ENCODE measurements at regions not wholly inside any gene's neighbourhood (a gene's known extent, or its start where the extent isn't known, plus 50 kb on each side); places are given as distances from the start of the nearest gene placed in this dataset.
"Not testable (repeated sequence)": the region's sequence is repeated elsewhere in the genome, so short reads cannot be mapped to it uniquely, and the experiment has no call there.

- no peaks in the 10 kb centered on the region for H3K27me3 Mint-ChIP-seq (ENCODE audit: low read depth)
- no peak for TF ChIP-seq CTCF (IDR thresholded peaks at IDR 0.05; ENCODE audit: unreplicated experiment)
These were observed 50.8 kb upstream of the ECHDC3 start for GRCh38 chr10:11691319-11691755.

GRCh38 chr10:11689945-11690736 lies 52.0 kb upstream of the ECHDC3 start:
- DNase-seq (ENCODE audit: low spot score in 2 of 2, unreplicated experiment in 2 of 2) = no peak
- no peak for TF ChIP-seq CTCF (IDR thresholded peaks at IDR 0.05; ENCODE audit: unreplicated experiment)
- Mint-ChIP-seq H3K4me1 (peaks cover 36% of the 10 kb centered on the region), H3K36me3 (no peaks in the 10 kb centered on the region), H3K27me3 (ENCODE audit: low read depth) (no peaks in the 10 kb centered on the region), H3K27ac (no peak overlapping the region), H3K9me3 (no peaks in the 10 kb centered on the region), H3K4me3 (no peak overlapping the region)

More at GRCh38 chr10:11691319-11691755, 50.8 kb upstream of the ECHDC3 start:
- H3K4me1 Mint-ChIP-seq = peaks cover 36% of the 10 kb centered on the region
- H3K9me3 Mint-ChIP-seq = no peaks in the 10 kb centered on the region
- H3K36me3 Mint-ChIP-seq = no peaks in the 10 kb centered on the region
- H3K27ac Mint-ChIP-seq = no peak overlapping the region
- no peak for DNase-seq (ENCODE audit: low spot score in 2 of 2, unreplicated experiment in 2 of 2)
- H3K4me3 Mint-ChIP-seq = no peak overlapping the region

- not testable (repeated sequence) for DNase-seq (ENCODE audit: low spot score in 2 of 2, unreplicated experiment in 2 of 2)
- peak overlapping the region; percentile 97 for H3K27ac Mint-ChIP-seq
These were observed 53.8 kb upstream of the ECHDC3 start for GRCh38 chr10:11688448-11688795.

DNA sequence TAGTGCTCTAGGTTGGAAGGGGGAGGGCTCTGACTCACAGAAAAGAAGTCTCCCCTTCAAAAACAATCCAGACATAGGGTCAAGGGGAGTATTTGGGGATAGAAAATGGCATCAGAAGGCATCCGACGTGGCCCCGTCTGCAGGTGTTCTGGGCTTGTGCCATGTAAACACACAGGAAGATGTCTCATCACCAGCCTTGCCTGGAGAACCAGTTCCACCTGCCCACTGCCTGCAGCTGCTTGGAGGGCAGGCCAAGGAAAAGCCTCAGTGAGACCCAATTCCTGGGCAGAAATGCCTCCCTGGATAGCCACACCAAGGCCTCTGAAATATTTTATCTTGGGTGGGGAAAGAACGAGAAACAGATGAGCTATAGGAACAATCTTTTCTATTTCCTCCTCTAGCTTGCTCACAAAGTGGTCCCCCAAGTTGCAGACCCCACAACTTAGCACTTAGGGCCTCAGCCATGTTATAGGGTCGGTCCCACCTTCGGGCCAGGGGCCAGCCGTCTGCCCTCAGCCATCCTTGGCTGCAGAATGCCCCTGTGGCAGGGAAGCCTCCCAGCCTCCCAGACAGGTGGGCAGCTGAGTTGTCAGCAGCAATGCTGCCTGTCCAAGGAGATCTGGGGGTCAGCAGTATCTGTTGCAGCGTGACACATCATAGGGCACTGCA lies 54.3 kb upstream of the ECHDC3 start:
- DNase-seq (ENCODE audit: low spot score in 2 of 2, unreplicated experiment in 2 of 2) = no peak
- Mint-ChIP-seq H3K4me1 (peaks cover 58% of the 10 kb centered on the region), H3K4me3 (no peak overlapping the region), H3K36me3 (no peaks in the 10 kb centered on the region), H3K9me3 (no peaks in the 10 kb centered on the region), H3K27ac (peak overlapping the region; percentile 97), H3K27me3 (ENCODE audit: low read depth) (no peaks in the 10 kb centered on the region)
- TF ChIP-seq CTCF (IDR thresholded peaks at IDR 0.05; ENCODE audit: unreplicated experiment) = no peak

More at GRCh38 chr10:11688448-11688795, 53.8 kb upstream of the ECHDC3 start:
- not testable (repeated sequence) for H3K9me3 Mint-ChIP-seq; H3K36me3 Mint-ChIP-seq; H3K4me3 Mint-ChIP-seq; H3K27me3 Mint-ChIP-seq (ENCODE audit: low read depth)
- H3K4me1 Mint-ChIP-seq = peaks cover 53% of the 10 kb centered on the region

DNA sequence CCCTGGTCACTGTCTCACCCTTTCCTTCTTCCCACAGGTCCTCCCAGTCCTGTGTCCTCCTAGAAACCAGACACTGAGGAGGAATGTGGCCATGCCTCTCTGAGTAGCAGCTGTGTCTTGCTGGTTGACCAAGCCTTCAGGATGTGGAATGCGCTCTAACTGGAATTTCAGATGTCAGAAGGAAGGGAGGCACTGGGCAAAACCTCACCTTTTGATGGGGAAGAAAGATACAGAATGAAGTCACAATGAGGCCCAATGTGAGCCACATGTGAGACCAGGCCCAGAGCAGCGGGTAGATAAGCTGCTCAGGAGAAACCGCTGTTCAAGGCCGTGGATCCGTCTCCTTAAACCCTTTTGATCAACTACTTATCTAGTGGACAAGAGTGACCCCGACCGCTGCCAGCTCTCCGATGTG lies 54.8 kb upstream of the ECHDC3 start:
- Mint-ChIP-seq H3K4me3 (peak overlapping the region; percentile 9), H3K9me3 (no peaks in the 10 kb centered on the region), H3K27ac (peak overlapping the region; percentile 97), H3K4me1 (peaks cover 64% of the 10 kb centered on the region), H3K27me3 (ENCODE audit: low read depth) (no peaks in the 10 kb centered on the region), H3K36me3 (no peaks in the 10 kb centered on the region)
- TF ChIP-seq CTCF (IDR thresholded peaks at IDR 0.05; ENCODE audit: unreplicated experiment) = no peak
- DNase-seq (ENCODE audit: low spot score in 2 of 2, unreplicated experiment in 2 of 2) = no peak

- Mint-ChIP-seq H3K4me1 (peaks cover 67% of the 10 kb centered on the region), H3K27me3 (ENCODE audit: low read depth) (peaks cover 2% of the 10 kb centered on the region), H3K36me3 (no peaks in the 10 kb centered on the region), H3K27ac (peak overlapping the region; percentile 97), H3K9me3 (no peaks in the 10 kb centered on the region), H3K4me3 (no peak overlapping the region)
- TF ChIP-seq CTCF (IDR thresholded peaks at IDR 0.05; ENCODE audit: unreplicated experiment) = no peak
- peak in 1 of 2 experiments; percentile 65 for DNase-seq (ENCODE audit: low spot score in 2 of 2, unreplicated experiment in 2 of 2)
These were observed 56.4 kb upstream of the ECHDC3 start for GRCh38 chr10:11685787-11686218.
